Aorta (tissue), 5 donors: ENCODE measurements at regions not wholly inside any gene's neighbourhood (a gene's known extent, or its start where the extent isn't known, plus 50 kb on each side); places are given as distances from the start of the nearest gene placed in this dataset.

ENCODE experiments used
- ATAC-seq: fragments of 200-7000 bp; cut with Tn5 transposase; one replicate; pipeline ENCODE4 v1.9.1; 2022; ENCODE audit warnings: moderate library complexity; ENCODE audit not compliant: low FRiP score
- DNase-seq, 2 donors: peaks; one replicate each; pipeline ENCODE4 v3.0.0-alpha.2; 2020
- H3K27ac ChIP-seq, 2 donors: one replicate each; pipeline ENCODE4 v1.5.1; 2013; ENCODE audit warnings: low read length in 2 of 2, mild to moderate bottlenecking in 2 of 2, moderate library complexity in 2 of 2, control low read depth in 1 of 2, inconsistent platforms in 1 of 2, low read depth in 1 of 2
- H3K27me3 ChIP-seq, 2 donors: one replicate each; pipeline ENCODE4 v1.6.1; 2013; ENCODE audit warnings: control low read depth in 1 of 2, low read length in 1 of 2, mild to moderate bottlenecking in 1 of 2, moderate library complexity in 1 of 2; ENCODE audit not compliant: insufficient read depth in 2 of 2, control insufficient read depth in 1 of 2
- H3K36me3 ChIP-seq, 2 donors: one replicate each; pipeline ENCODE4 v1.6.1; 2013; ENCODE audit warnings: control low read depth in 1 of 2, low read length in 1 of 2, mild to moderate bottlenecking in 1 of 2; ENCODE audit not compliant: insufficient read depth in 2 of 2, control insufficient read depth in 1 of 2
- H3K4me1 ChIP-seq, 2 donors: one replicate each; pipeline ENCODE4 v1.6.1; 2013; ENCODE audit warnings: low read length in 2 of 2, control low read depth in 1 of 2, mild to moderate bottlenecking in 1 of 2, moderate library complexity in 1 of 2; ENCODE audit not compliant: insufficient read depth in 2 of 2, control insufficient read depth in 1 of 2
- H3K4me3 ChIP-seq, 2 donors: one replicate each; pipeline ENCODE4 v1.5.1; 2013; ENCODE audit warnings: low read length in 2 of 2, control low read depth in 1 of 2, mild to moderate bottlenecking in 1 of 2
- H3K9me3 ChIP-seq: one replicate; pipeline ENCODE4 v1.6.1; 2013; ENCODE audit warnings: mild to moderate bottlenecking, low read length; ENCODE audit not compliant: control insufficient read depth
- WGBS, 2 donors: extraction: QIAGEN DNeasy Blood & Tissue Kit; methylation state at CpG; one replicate each; pipeline ENCODE4 v1.1.7; 2013; 5-methylcytosine and 5-hydroxymethylcytosine counted together
- intact Hi-C, 2 donors: fragments of 100-400 bp; cut with DNase I; formaldehyde crosslinking; loops; one replicate each; pipeline versions ENCODE4 v1.14.2 to v1.15.0; 2022
- donor health status: healthy with polysubstance abuse.
- donor health status: Bipolar disorder and iron deficiency.
- donor health status: DM: no; HTN: no; CAD: no.
- donor health status: DM: no; HTN: no; CAD: no.
- donor health status: DM: yes; HTN: yes; CAD: no.

- no peaks in the 10 kb centered on the region for H3K36me3 ChIP-seq
- H3K9me3 ChIP-seq = peaks cover 3% of the 10 kb centered on the region
- DNase-seq = no peak
- H3K4me3 ChIP-seq = no peak overlapping the region
- no peak overlapping the region for H3K27ac ChIP-seq
- H3K4me1 ChIP-seq = no peaks in the 10 kb centered on the region
- 89 to 90% methylated on average over 1 of the region's 1 CpG for WGBS, 2 donors
- intact Hi-C loops = no loop called here
- H3K27me3 ChIP-seq = no peaks in the 10 kb centered on the region
- ATAC-seq = no peak
These were observed 218.1 kb upstream of the SRRM4 start for GRCh38 chr12:118763234-118763633.

- H3K36me3 ChIP-seq = no peaks in the 10 kb centered on the region
- 4 to 7% methylated on average over 42 to 43 of the region's 43 CpGs for WGBS, 2 donors
- H3K9me3 ChIP-seq = peaks cover 6% of the 10 kb centered on the region
- no peak for ATAC-seq
- H3K4me3 ChIP-seq = no peak overlapping the region
- intact Hi-C loops = no loop called here
- no peaks in the 10 kb centered on the region for H3K27me3 ChIP-seq
- H3K27ac ChIP-seq = no peak overlapping the region
- DNase-seq = peak in 1 of 2 donors; percentile 72
- no peaks in the 10 kb centered on the region for H3K4me1 ChIP-seq
These were observed 207.2 kb upstream of the SRRM4 start for GRCh38 chr12:118773956-118774723.

GRCh38 chr12:118777504-118777903 is 203.8 kb upstream of the SRRM4 start:
- WGBS, 2 donors = 61 to 62% methylated on average over 3 of the region's 3 CpGs
- Histone ChIP-seq H3K27ac (no peak overlapping the region), H3K9me3 (peaks cover 6% of the 10 kb centered on the region), H3K27me3 (no peaks in the 10 kb centered on the region), H3K36me3 (no peaks in the 10 kb centered on the region), H3K4me3 (no peak overlapping the region), H3K4me1 (no peaks in the 10 kb centered on the region)
- ATAC-seq (no peak), DNase-seq (no peak)
- intact Hi-C loops = no loop called here

GRCh38 chr12:118778077-118778476 is 203.3 kb upstream of the SRRM4 start:
- H3K27me3 ChIP-seq = no peaks in the 10 kb centered on the region
- intact Hi-C loops = no loop called here
- H3K9me3 ChIP-seq = peaks cover 6% of the 10 kb centered on the region
- no peaks in the 10 kb centered on the region for H3K36me3 ChIP-seq
- ATAC-seq (no peak), DNase-seq (no peak)
- no peak overlapping the region for H3K4me3 ChIP-seq
- no peak overlapping the region for H3K27ac ChIP-seq
- 62 to 72% methylated on average over 2 of the region's 2 CpGs for WGBS, 2 donors
- H3K4me1 ChIP-seq = no peaks in the 10 kb centered on the region

GRCh38 chr12:118780939-118781338 is 200.4 kb upstream of the SRRM4 start:
- Histone ChIP-seq H3K4me3 (no peak overlapping the region), H3K27me3 (no peaks in the 10 kb centered on the region), H3K36me3 (no peaks in the 10 kb centered on the region), H3K9me3 (no peaks in the 10 kb centered on the region), H3K27ac (no peak overlapping the region), H3K4me1 (no peaks in the 10 kb centered on the region)
- intact Hi-C loops = no loop called here
- DNase-seq (no peak), ATAC-seq (no peak)
- 32 to 36% methylated on average over 7 of the region's 7 CpGs for WGBS, 2 donors

- H3K4me3 ChIP-seq = no peak overlapping the region
- H3K4me1 ChIP-seq = no peaks in the 10 kb centered on the region
- 57 to 61% methylated on average over 3 of the region's 3 CpGs for WGBS, 2 donors
- intact Hi-C loops = no loop called here
- H3K27ac ChIP-seq = no peak overlapping the region
- no peaks in the 10 kb centered on the region for H3K27me3 ChIP-seq
- ATAC-seq (no peak), DNase-seq (no peak)
- no peaks in the 10 kb centered on the region for H3K9me3 ChIP-seq
- no peaks in the 10 kb centered on the region for H3K36me3 ChIP-seq
These were observed 199.6 kb upstream of the SRRM4 start for GRCh38 chr12:118781692-118782091.

GRCh38 chr12:118783703-118784102 is 197.6 kb upstream of the SRRM4 start:
- no peaks in the 10 kb centered on the region for H3K4me1 ChIP-seq
- no peaks in the 10 kb centered on the region for H3K9me3 ChIP-seq
- intact Hi-C loops = no loop called here
- 84 to 93% methylated on average over 2 of the region's 2 CpGs for WGBS, 2 donors
- ATAC-seq (no peak), DNase-seq (no peak)
- no peaks in the 10 kb centered on the region for H3K27me3 ChIP-seq
- no peak overlapping the region for H3K4me3 ChIP-seq
- no peak overlapping the region for H3K27ac ChIP-seq
- no peaks in the 10 kb centered on the region for H3K36me3 ChIP-seq

GRCh38 chr12:118790578-118790977 is 190.8 kb upstream of the SRRM4 start:
- ATAC-seq = no peak
- intact Hi-C loops = no loop called here

GRCh38 chr12:118813778-118814357 is 167.5 kb upstream of the SRRM4 start:
- DNase-seq = no peak
- Histone ChIP-seq H3K27ac (no peak overlapping the region), H3K4me1 (no peaks in the 10 kb centered on the region), H3K4me3 (no peak overlapping the region), H3K36me3 (no peaks in the 10 kb centered on the region), H3K9me3 (peaks cover 5% of the 10 kb centered on the region), H3K27me3 (no peaks in the 10 kb centered on the region)
- no peak for ATAC-seq
- intact Hi-C loops = no loop called here
- 20 to 28% methylated on average over 6 of the region's 6 CpGs for WGBS, 2 donors

More at GRCh38 chr12:118790578-118790977, 190.8 kb upstream of the SRRM4 start:
- Histone ChIP-seq H3K4me3 (no peak overlapping the region), H3K4me1 (no peaks in the 10 kb centered on the region), H3K27me3 (no peaks in the 10 kb centered on the region), H3K27ac (no peak overlapping the region), H3K9me3 (no peaks in the 10 kb centered on the region), H3K36me3 (no peaks in the 10 kb centered on the region)
- DNase-seq = no peak
- WGBS, 2 donors = 72 to 77% methylated on average over 1 of the region's 1 CpG
